SU-DHL-6 (cell line): ENCODE measurements at regions not wholly inside any gene's neighbourhood (a gene's known extent, or its start where the extent isn't known, plus 50 kb on each side); places are given as distances from the start of the nearest gene placed in this dataset.

Experiments used
- H2AFZ ChIP-seq: fragments of 200-600 bp; sonication (generic); 2 replicates; pipeline ENCODE4 v1.6.1; 2014; ENCODE audit warnings: low read depth, mild to moderate bottlenecking, moderate library complexity, mixed read lengths, antibody characterized with exemption, low read length; ENCODE audit not compliant: severe bottlenecking
- H3F3A ChIP-seq: fragments of 200-600 bp; shearing (Covaris generic); 2 replicates; pipeline ENCODE4 v1.6.0; 2016; ENCODE audit warnings: antibody characterized with exemption, mild to moderate bottlenecking; ENCODE audit not compliant: insufficient read depth
- H3K27ac ChIP-seq: fragments of 200-600 bp; sonication (generic); 2 replicates; pipeline ENCODE4 v1.5.1; 2016; ENCODE audit warnings: low read depth, mild to moderate bottlenecking, low read length, moderate library complexity, mixed read lengths
- H3K27me3 ChIP-seq: fragments of 200-600 bp; sonication (generic), shearing (Covaris generic); 2 replicates; pipeline ENCODE4 v1.6.0; 2014; ENCODE audit warnings: mild to moderate bottlenecking, low read length
- H3K36me3 ChIP-seq: fragments of 200-600 bp; sonication (generic); 2 replicates; pipeline ENCODE4 v1.6.1; 2014; ENCODE audit warnings: mild to moderate bottlenecking, low read length, mixed read lengths
- H3K4me2 ChIP-seq: fragments of 300-600, 200-600 bp; shearing (Covaris generic), sonication (generic); 2 replicates; pipeline ENCODE4 v1.6.0; 2014; ENCODE audit warnings: low read length, low read depth, mild to moderate bottlenecking; ENCODE audit not compliant: poor library complexity, severe bottlenecking
- H3K4me3 ChIP-seq: fragments of 200-600 bp; sonication (generic); 2 replicates; pipeline ENCODE4 v1.5.1; 2014; ENCODE audit warnings: antibody characterized with exemption, low read length, mild to moderate bottlenecking, mixed read lengths; ENCODE audit not compliant: insufficient read depth, poor library complexity, severe bottlenecking
- H3K79me2 ChIP-seq: fragments of 200-600 bp; sonication (generic); 2 replicates; pipeline ENCODE4 v1.6.1; 2014; ENCODE audit warnings: mild to moderate bottlenecking, low read length, moderate library complexity; ENCODE audit not compliant: insufficient read depth
- H3K9ac ChIP-seq: fragments of 200-600 bp; sonication (generic); 2 replicates; pipeline ENCODE4 v1.7.0; 2014; ENCODE audit warnings: mild to moderate bottlenecking, low read length
- H3K9me2 ChIP-seq: fragments of 200-600 bp; sonication (generic); replicated peaks from 2 replicates; pipeline ENCODE4 v1.6.1; 2014; ENCODE audit warnings: low read length; ENCODE audit not compliant: insufficient read depth
- H3K9me3 ChIP-seq: fragments of 200-600 bp; sonication (generic); 2 replicates; pipeline ENCODE4 v1.6.1; 2014; ENCODE audit warnings: low read length, mixed read lengths; ENCODE audit not compliant: insufficient read depth
- H4K20me1 ChIP-seq: fragments of 200-600 bp; sonication (generic); 2 replicates; pipeline ENCODE4 v1.6.1; 2014; ENCODE audit warnings: low read depth, mild to moderate bottlenecking, antibody characterized with exemption, low read length, moderate library complexity, mixed read lengths
- CTCF ChIP-seq: fragments of 200-600 bp; sonication (generic); IDR thresholded peaks from one replicate; pipeline ENCODE4 v1.5.1; 2017; ENCODE audit warnings: antibody characterized with exemption, mild to moderate bottlenecking, low read length, moderate library complexity; ENCODE audit not compliant: insufficient read depth, poor library complexity, severe bottlenecking
- EZH2phosphoT487 ChIP-seq: fragments of 200-600 bp; sonication (generic), shearing (Covaris generic); conservative IDR thresholded peaks from 2 replicates; pipeline ENCODE4 v1.6.1; 2018; ENCODE audit warnings: mild to moderate bottlenecking, antibody characterized with exemption, low read length, moderate library complexity, mixed read lengths

- H3K79me2 ChIP-seq: no peaks in the 10 kb centered on the region
- no peak for TF ChIP-seq EZH2phosphoT487
- TF ChIP-seq CTCF: no peak
These were observed 1526.5 kb upstream of the SLC10A2 start for GRCh38 chr13:104592545-104593250.

GRCh38 chr13:104592127-104592526 is 1525.9 kb upstream of the SLC10A2 start:
- H3K36me3 ChIP-seq: no peaks in the 10 kb centered on the region
- H3K27me3 ChIP-seq: no peaks in the 10 kb centered on the region
- no peak overlapping the region for H3K27ac ChIP-seq
- no peak overlapping the region for H3K9ac ChIP-seq
- TF ChIP-seq EZH2phosphoT487 (no peak), CTCF (no peak)
- H3K9me2 ChIP-seq: no peaks in the 10 kb centered on the region
- H3K9me3 ChIP-seq: no peaks in the 10 kb centered on the region
- H4K20me1 ChIP-seq: no peaks in the 10 kb centered on the region
- no peaks in the 10 kb centered on the region for H3K79me2 ChIP-seq
- no peaks in the 10 kb centered on the region for H3F3A ChIP-seq
- no peak overlapping the region for H2AFZ ChIP-seq
- H3K4me2 ChIP-seq: no peak overlapping the region
- H3K4me3 ChIP-seq: no peak overlapping the region

More at GRCh38 chr13:104592545-104593250, 1526.5 kb upstream of the SLC10A2 start:
- no peaks in the 10 kb centered on the region for H3F3A ChIP-seq
- no peaks in the 10 kb centered on the region for H3K9me3 ChIP-seq
- no peak overlapping the region for H3K9ac ChIP-seq
- H3K27ac ChIP-seq: no peak overlapping the region
- no peaks in the 10 kb centered on the region for H4K20me1 ChIP-seq
- H3K9me2 ChIP-seq: no peaks in the 10 kb centered on the region
- H2AFZ ChIP-seq: no peak overlapping the region
- no peak overlapping the region for H3K4me3 ChIP-seq
- H3K4me2 ChIP-seq: no peak overlapping the region
- H3K36me3 ChIP-seq: no peaks in the 10 kb centered on the region
- H3K27me3 ChIP-seq: no peaks in the 10 kb centered on the region

DNA sequence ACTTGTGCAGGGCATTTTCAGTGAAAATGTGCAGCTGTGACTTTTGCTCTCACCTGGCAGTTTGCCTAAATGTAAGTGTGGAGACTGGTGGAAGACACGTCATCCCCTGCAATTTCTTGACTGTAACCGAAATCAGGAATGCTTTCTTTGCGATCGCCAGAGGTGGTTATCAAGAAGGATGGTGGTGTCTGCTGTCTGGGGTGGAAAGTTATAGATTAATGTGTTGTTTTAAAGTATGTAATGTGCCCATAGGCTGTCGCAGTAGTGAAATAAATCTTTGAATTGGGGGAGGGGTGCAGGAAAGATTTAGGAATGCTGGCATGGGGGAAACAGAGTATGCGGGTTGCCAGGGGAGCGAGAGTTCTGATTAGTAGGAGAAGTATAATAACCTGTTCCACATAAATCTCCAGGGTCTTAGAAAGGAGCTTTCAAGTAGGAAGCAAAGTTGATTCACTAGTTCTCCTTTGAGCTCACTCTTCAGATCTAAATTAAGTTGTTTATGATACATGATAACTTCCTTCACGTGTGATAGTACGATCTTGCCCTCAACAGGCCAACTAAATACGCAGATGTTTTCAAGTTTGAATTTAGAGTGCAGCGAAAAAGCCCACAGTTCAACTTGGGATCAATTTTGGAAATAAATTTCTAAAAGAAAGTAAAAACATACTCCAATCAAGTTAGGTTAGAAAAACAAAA is 1520.0 kb upstream of the SLC10A2 start:
- no peaks in the 10 kb centered on the region for H4K20me1 ChIP-seq
- no peaks in the 10 kb centered on the region for H3K36me3 ChIP-seq
- no peaks in the 10 kb centered on the region for H3K9me2 ChIP-seq
- H3F3A ChIP-seq: no peaks in the 10 kb centered on the region
- H3K79me2 ChIP-seq: no peaks in the 10 kb centered on the region
- no peak overlapping the region for H2AFZ ChIP-seq
- H3K27me3 ChIP-seq: no peaks in the 10 kb centered on the region
- H3K27ac ChIP-seq: no peak overlapping the region
- H3K9ac ChIP-seq: no peak overlapping the region
- no peaks in the 10 kb centered on the region for H3K9me3 ChIP-seq
- H3K4me2 ChIP-seq: no peak overlapping the region
- no peak for TF ChIP-seq CTCF
- TF ChIP-seq EZH2phosphoT487: no peak
- no peak overlapping the region for H3K4me3 ChIP-seq
